Esophagus muscularis mucosa (tissue), 3 donors: ENCODE measurements at regions not wholly inside any gene's neighbourhood (a gene's known extent, or its start where the extent isn't known, plus 50 kb on each side); places are given as distances from the start of the nearest gene placed in this dataset.

ENCODE experiments used
- POLR2A ChIP-seq: fragments of 450-650 bp; IDR thresholded peaks from one replicate; pipeline ENCODE4 v1.6.1; 2017; ENCODE audit warnings: antibody characterized with exemption, moderate library complexity, mild to moderate bottlenecking, low read depth
- POLR2AphosphoS5 ChIP-seq, 2 donors: sonication (generic); formaldehyde crosslinking; IDR thresholded peaks; one replicate each; pipeline ENCODE4 v1.6.1; 2017; ENCODE audit warnings: antibody characterized with exemption in 2 of 2
- TF ChIP-seq, protein P1 (sequence below), 3 experiments: fragments of 200-600 bp in 2 of 3; fragments of 450-650 bp in 1 of 3; sonication (generic) in 2 of 3; IDR thresholded peaks; one replicate each; pipeline ENCODE4 v1.5.1; 2017 to 2019; ENCODE audit warnings: antibody characterized with exemption in 3 of 3, mild to moderate bottlenecking in 2 of 3, moderate library complexity in 1 of 3

DNA sequence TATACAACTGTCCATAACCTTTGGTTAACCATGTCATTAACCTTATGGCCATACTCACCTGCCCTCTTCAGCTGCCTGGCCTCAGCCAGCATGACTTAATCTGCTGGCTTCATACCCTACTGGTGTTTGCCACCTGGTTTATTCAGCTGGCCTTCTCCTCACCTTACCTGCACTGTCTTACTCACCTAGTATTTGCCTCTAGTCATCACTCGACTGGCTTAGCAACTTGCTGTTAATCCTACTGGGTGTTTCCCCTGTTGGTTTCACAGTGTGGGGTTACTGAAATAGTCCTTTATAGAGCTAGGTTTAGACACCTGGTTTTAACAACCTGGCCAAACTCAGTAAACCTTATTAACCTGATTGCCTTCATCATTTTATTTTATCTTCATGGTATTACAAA, 96.4 kb downstream of the IL12A start:
- no peak for TF ChIP-seq POLR2AphosphoS5 (IDR thresholded peaks at IDR 0.05)
- TF ChIP-seq, protein P1, sequence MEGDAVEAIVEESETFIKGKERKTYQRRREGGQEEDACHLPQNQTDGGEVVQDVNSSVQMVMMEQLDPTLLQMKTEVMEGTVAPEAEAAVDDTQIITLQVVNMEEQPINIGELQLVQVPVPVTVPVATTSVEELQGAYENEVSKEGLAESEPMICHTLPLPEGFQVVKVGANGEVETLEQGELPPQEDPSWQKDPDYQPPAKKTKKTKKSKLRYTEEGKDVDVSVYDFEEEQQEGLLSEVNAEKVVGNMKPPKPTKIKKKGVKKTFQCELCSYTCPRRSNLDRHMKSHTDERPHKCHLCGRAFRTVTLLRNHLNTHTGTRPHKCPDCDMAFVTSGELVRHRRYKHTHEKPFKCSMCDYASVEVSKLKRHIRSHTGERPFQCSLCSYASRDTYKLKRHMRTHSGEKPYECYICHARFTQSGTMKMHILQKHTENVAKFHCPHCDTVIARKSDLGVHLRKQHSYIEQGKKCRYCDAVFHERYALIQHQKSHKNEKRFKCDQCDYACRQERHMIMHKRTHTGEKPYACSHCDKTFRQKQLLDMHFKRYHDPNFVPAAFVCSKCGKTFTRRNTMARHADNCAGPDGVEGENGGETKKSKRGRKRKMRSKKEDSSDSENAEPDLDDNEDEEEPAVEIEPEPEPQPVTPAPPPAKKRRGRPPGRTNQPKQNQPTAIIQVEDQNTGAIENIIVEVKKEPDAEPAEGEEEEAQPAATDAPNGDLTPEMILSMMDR (IDR thresholded peaks at IDR 0.05) = no peak
- TF ChIP-seq POLR2A = no peak
